Upper lobe of left lung (tissue), 4 donors: ENCODE measurements at regions not wholly inside any gene's neighbourhood (a gene's known extent, or its start where the extent isn't known, plus 50 kb on each side); places are given as distances from the start of the nearest gene placed in this dataset.

ENCODE experiments used
- POLR2A ChIP-seq, 4 donors: fragments of 450-650 bp; IDR thresholded peaks; one replicate each; pipeline ENCODE4 v1.5.1; 2016 to 2017; ENCODE audit warnings: antibody characterized with exemption in 4 of 4, mild to moderate bottlenecking in 2 of 4
- POLR2AphosphoS5 ChIP-seq, 2 donors: sonication (generic); formaldehyde crosslinking; IDR thresholded peaks; one replicate each; pipeline ENCODE4 v1.5.1; 2017; ENCODE audit warnings: antibody characterized with exemption in 2 of 2
- TF ChIP-seq, protein P1 (sequence below), 6 experiments: fragments of 450-650 bp in 4 of 6; fragments of 200-600 bp in 2 of 6; sonication (generic) in 2 of 6; IDR thresholded peaks; one replicate each; pipeline ENCODE4 v1.5.1; 2016 to 2019; ENCODE audit warnings: antibody characterized with exemption in 6 of 6

DNA sequence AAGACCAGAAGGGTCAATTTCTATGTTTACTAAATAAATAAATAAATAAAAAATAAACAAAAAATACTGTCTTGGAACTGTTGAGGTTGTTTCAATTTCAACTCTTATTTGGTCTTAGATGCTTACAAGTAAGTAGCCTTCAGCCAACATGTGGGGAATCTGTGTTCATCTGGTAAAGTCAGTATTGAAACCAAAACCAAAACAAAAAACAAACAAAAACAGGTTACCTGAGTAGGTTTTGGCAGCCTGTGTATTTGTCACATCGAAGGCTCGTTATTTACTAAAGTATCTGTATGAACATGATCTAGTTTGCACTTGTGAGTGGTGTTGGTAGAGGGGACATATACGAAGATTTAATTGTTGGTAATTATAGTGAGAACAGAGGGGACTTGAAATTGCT lies 471.5 kb downstream of the SLITRK5 start:
- TF ChIP-seq, protein P1, sequence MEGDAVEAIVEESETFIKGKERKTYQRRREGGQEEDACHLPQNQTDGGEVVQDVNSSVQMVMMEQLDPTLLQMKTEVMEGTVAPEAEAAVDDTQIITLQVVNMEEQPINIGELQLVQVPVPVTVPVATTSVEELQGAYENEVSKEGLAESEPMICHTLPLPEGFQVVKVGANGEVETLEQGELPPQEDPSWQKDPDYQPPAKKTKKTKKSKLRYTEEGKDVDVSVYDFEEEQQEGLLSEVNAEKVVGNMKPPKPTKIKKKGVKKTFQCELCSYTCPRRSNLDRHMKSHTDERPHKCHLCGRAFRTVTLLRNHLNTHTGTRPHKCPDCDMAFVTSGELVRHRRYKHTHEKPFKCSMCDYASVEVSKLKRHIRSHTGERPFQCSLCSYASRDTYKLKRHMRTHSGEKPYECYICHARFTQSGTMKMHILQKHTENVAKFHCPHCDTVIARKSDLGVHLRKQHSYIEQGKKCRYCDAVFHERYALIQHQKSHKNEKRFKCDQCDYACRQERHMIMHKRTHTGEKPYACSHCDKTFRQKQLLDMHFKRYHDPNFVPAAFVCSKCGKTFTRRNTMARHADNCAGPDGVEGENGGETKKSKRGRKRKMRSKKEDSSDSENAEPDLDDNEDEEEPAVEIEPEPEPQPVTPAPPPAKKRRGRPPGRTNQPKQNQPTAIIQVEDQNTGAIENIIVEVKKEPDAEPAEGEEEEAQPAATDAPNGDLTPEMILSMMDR (IDR thresholded peaks at IDR 0.05): no peak
- no peak for TF ChIP-seq POLR2A (IDR thresholded peaks at IDR 0.05)
- no peak for TF ChIP-seq POLR2AphosphoS5 (IDR thresholded peaks at IDR 0.05)
